Breast epithelium (tissue), 4 donors: ENCODE measurements at regions not wholly inside any gene's neighbourhood (a gene's known extent, or its start where the extent isn't known, plus 50 kb on each side); places are given as distances from the start of the nearest gene placed in this dataset.

Experiments
- DNase-seq, 2 donors: peaks; one replicate each; pipeline ENCODE4 v3.0.0-alpha.2; 2019; ENCODE audit warnings: low spot score in 2 of 2
- H3K27ac ChIP-seq, 2 donors: fragments of 200-600 bp; sonication (generic) in 1 of 2; one replicate each; pipeline ENCODE4 v1.5.1; 2016 to 2019; ENCODE audit warnings: mild to moderate bottlenecking in 1 of 2
- H3K27me3 ChIP-seq, 2 donors: fragments of 200-600 bp; sonication (generic) in 1 of 2; one replicate each; pipeline versions ENCODE4 v1.5.1 to v1.6.0; 2017 to 2019; ENCODE audit warnings: control low read depth in 1 of 2, mild to moderate bottlenecking in 1 of 2
- H3K36me3 ChIP-seq: fragments of 200-600 bp; one replicate; pipeline ENCODE4 v1.5.1; 2019
- H3K4me1 ChIP-seq, 2 donors: fragments of 200-600 bp; sonication (generic); one replicate each; pipeline ENCODE4 v1.5.1; 2016 to 2019; ENCODE audit warnings: control low read depth in 1 of 2
- H3K4me3 ChIP-seq, 3 donors: fragments of 200-600 bp; sonication (generic); 1 replicate in 2 of 3; 2 replicates in 1 of 3; pipeline ENCODE4 v1.5.1; 2016 to 2019; ENCODE audit warnings: mild to moderate bottlenecking in 3 of 3, moderate library complexity in 2 of 3
- H3K9me3 ChIP-seq, 2 donors: fragments of 200-600 bp; sonication (generic) in 1 of 2; one replicate each; pipeline ENCODE4 v1.5.1; 2016 to 2019; ENCODE audit warnings: control low read depth in 1 of 2
- CTCF ChIP-seq, 3 donors: fragments of 450-650 bp; IDR thresholded peaks; one replicate each; pipeline ENCODE4 v1.5.1; 2016 to 2017; ENCODE audit warnings: antibody characterized with exemption in 3 of 3, mild to moderate bottlenecking in 3 of 3, moderate library complexity in 3 of 3
- POLR2A ChIP-seq: fragments of 450-650 bp; IDR thresholded peaks from one replicate; pipeline ENCODE4 v1.6.1; 2016; ENCODE audit warnings: antibody characterized with exemption, mild to moderate bottlenecking, moderate library complexity
- POLR2AphosphoS5 ChIP-seq, 3 donors: sonication (generic); formaldehyde crosslinking; IDR thresholded peaks; one replicate each; pipeline ENCODE4 v1.6.1; 2017; ENCODE audit warnings: antibody characterized with exemption in 3 of 3
- intact Hi-C: fragments of 100-400 bp; cut with DNase I; formaldehyde crosslinking; loops from one replicate; pipeline ENCODE4 v1.15.1; 2023; ENCODE audit warnings: low total_unique reads

GRCh38 chr1:188425687-188426086 is 1596.9 kb downstream of the PLA2G4A start:
- Histone ChIP-seq H3K36me3 (no peaks in the 10 kb centered on the region), H3K4me1 (no peaks in the 10 kb centered on the region), H3K9me3 (no peaks in the 10 kb centered on the region), H3K4me3 (no peak overlapping the region), H3K27ac (no peak overlapping the region), H3K27me3 (no peaks in the 10 kb centered on the region)
- no peak for DNase-seq
- TF ChIP-seq POLR2AphosphoS5 (IDR thresholded peaks at IDR 0.05), result no peak
- no peak for TF ChIP-seq POLR2A
- no peak for TF ChIP-seq CTCF (IDR thresholded peaks at IDR 0.05)
- intact Hi-C loops, result no loop called here

DNA sequence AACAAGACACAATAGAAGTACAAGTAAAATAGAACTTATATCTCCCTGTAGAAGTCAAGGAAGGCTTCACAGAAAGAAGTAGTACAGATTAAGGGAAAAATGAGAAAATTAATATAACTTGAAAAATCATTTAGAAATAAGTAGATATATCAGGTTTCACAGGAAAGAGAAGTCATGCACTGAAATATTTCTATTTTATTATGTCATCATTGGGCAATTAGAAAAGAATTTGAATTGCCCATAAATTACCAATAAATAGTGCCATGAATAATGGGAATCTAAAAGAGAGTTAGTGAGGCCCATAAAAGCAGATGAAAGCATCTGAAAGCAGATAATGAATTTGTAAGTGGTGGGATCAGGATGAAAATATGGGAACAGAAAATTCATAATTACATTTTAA is 1597.8 kb downstream of the PLA2G4A start:
- Histone ChIP-seq H3K4me1 (no peaks in the 10 kb centered on the region), H3K4me3 (no peak overlapping the region), H3K9me3 (no peaks in the 10 kb centered on the region), H3K27ac (no peak overlapping the region), H3K36me3 (no peaks in the 10 kb centered on the region), H3K27me3 (no peaks in the 10 kb centered on the region)
- TF ChIP-seq POLR2A (no peak), CTCF (IDR thresholded peaks at IDR 0.05) (no peak), POLR2AphosphoS5 (IDR thresholded peaks at IDR 0.05) (no peak)
- intact Hi-C loops, result no loop called here
- no peak for DNase-seq

GRCh38 chr1:188427642-188428041 is 1598.9 kb downstream of the PLA2G4A start:
- H3K4me3 ChIP-seq, result no peak overlapping the region
- H3K9me3 ChIP-seq, result no peaks in the 10 kb centered on the region
- H3K27me3 ChIP-seq, result no peaks in the 10 kb centered on the region
- H3K4me1 ChIP-seq, result no peaks in the 10 kb centered on the region
- TF ChIP-seq POLR2AphosphoS5 (IDR thresholded peaks at IDR 0.05) (no peak), CTCF (IDR thresholded peaks at IDR 0.05) (no peak), POLR2A (no peak)
- no peak overlapping the region for H3K27ac ChIP-seq
- no peak for DNase-seq
- H3K36me3 ChIP-seq, result no peaks in the 10 kb centered on the region
- intact Hi-C loops, result no loop called here

DNA sequence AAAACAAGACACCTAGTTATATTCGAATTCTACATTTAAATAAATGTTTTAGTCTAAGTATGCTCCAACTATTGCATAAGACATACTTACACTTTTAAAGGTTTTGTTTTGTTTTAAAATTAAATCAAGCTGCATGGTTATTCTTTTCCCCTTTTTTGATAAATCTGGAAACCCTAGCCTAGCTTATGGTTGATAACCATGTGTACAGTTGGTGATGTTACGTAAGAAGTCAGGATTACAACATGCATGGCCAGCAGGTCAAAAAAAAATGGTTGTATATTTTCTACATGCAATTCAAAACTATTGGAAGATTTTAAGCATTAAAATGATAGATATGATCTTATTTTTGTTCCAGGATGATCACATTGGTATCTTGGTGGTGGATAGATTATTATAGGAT is 1600.6 kb downstream of the PLA2G4A start:
- Histone ChIP-seq H3K27ac (no peak overlapping the region), H3K9me3 (no peaks in the 10 kb centered on the region), H3K4me1 (no peaks in the 10 kb centered on the region), H3K27me3 (no peaks in the 10 kb centered on the region), H3K36me3 (no peaks in the 10 kb centered on the region), H3K4me3 (no peak overlapping the region)
- no peak for TF ChIP-seq CTCF (IDR thresholded peaks at IDR 0.05)
- TF ChIP-seq POLR2A, result no peak
- TF ChIP-seq POLR2AphosphoS5 (IDR thresholded peaks at IDR 0.05), result no peak
- intact Hi-C loops, result no loop called here
- DNase-seq, result no peak

- no peaks in the 10 kb centered on the region for H3K36me3 ChIP-seq
- H3K27me3 ChIP-seq, result no peaks in the 10 kb centered on the region
- no peak overlapping the region for H3K27ac ChIP-seq
- intact Hi-C loops, result no loop called here
- no peak overlapping the region for H3K4me3 ChIP-seq
- DNase-seq, result no peak
- TF ChIP-seq CTCF (IDR thresholded peaks at IDR 0.05) (no peak), POLR2AphosphoS5 (IDR thresholded peaks at IDR 0.05) (no peak), POLR2A (no peak)
- no peaks in the 10 kb centered on the region for H3K9me3 ChIP-seq
- no peaks in the 10 kb centered on the region for H3K4me1 ChIP-seq
Measured at GRCh38 chr1:188432427-188432826, 1603.7 kb downstream of the PLA2G4A start.
